ENCODE measurements at regions not wholly inside any gene's neighbourhood (a gene's known extent, or its start where the extent isn't known, plus 50 kb on each side); places are given as distances from the start of the nearest gene placed in this dataset.

- Histone ChIP-seq H3K27ac (ENCODE audit: low read length) (no peak overlapping the region), H3K9me2 (ENCODE audit: insufficient read depth, low read length) (no peaks in the 10 kb centered on the region), H3K9ac (ENCODE audit: low read length) (no peak overlapping the region), H3K4me3 (ENCODE audit: low read length) (no peak overlapping the region), H3K79me2 (replicated peaks; ENCODE audit: insufficient read depth, low read length) (no peaks in the 10 kb centered on the region), H3K36me3 (ENCODE audit: insufficient read depth, low read length) (no peaks in the 10 kb centered on the region), H3K4me2 (ENCODE audit: low read length) (no peak overlapping the region), H3F3A (ENCODE audit: insufficient read depth, low read length, poor library complexity, severe bottlenecking) (no peaks in the 10 kb centered on the region), H3K9me3 (ENCODE audit: low read length) (no peaks in the 10 kb centered on the region), H3K27me3 (ENCODE audit: insufficient read depth, low read depth, low read length) (no peaks in the 10 kb centered on the region), H2AFZ (ENCODE audit: low read depth, low read length) (no peak overlapping the region), H4K20me1 (ENCODE audit: insufficient read depth) (no peaks in the 10 kb centered on the region)
- TF ChIP-seq POLR2AphosphoS5 (IDR thresholded peaks at IDR 0.05) (no peak), SMC3 (conservative IDR thresholded peaks at IDR 0.05; ENCODE audit: poor library complexity) (no peak), CTCF (IDR thresholded peaks at IDR 0.05; ENCODE audit: poor library complexity, severe bottlenecking) (no peak), EZH2 (IDR thresholded peaks at IDR 0.05; ENCODE audit: borderline replicate concordance, insufficient read depth, low read length, poor library complexity, severe bottlenecking) (no peak), EP300 (conservative IDR thresholded peaks at IDR 0.05; ENCODE audit: poor library complexity, severe bottlenecking) (no peak), MXI1 (conservative IDR thresholded peaks at IDR 0.05; ENCODE audit: poor library complexity, severe bottlenecking) (no peak), REST (IDR thresholded peaks at IDR 0.05; ENCODE audit: borderline replicate concordance) (no peak), TAF1 (IDR thresholded peaks at IDR 0.05; ENCODE audit: low read depth) (no peak), RAD21 (conservative IDR thresholded peaks at IDR 0.05) (no peak)
Observed at GRCh38 chr7:115350764-115351163, 428.9 kb downstream of the MDFIC start.

- Histone ChIP-seq H3K9ac (ENCODE audit: low read length) (no peak overlapping the region), H2AFZ (ENCODE audit: low read depth, low read length) (no peak overlapping the region), H3K79me2 (replicated peaks; ENCODE audit: insufficient read depth, low read length) (no peaks in the 10 kb centered on the region), H3K36me3 (ENCODE audit: insufficient read depth, low read length) (no peaks in the 10 kb centered on the region), H3K9me3 (ENCODE audit: low read length) (no peaks in the 10 kb centered on the region), H3K4me2 (ENCODE audit: low read length) (no peak overlapping the region), H3F3A (ENCODE audit: insufficient read depth, low read length, poor library complexity, severe bottlenecking) (no peaks in the 10 kb centered on the region), H3K4me3 (ENCODE audit: low read length) (no peak overlapping the region), H4K20me1 (ENCODE audit: insufficient read depth) (no peaks in the 10 kb centered on the region), H3K27me3 (ENCODE audit: insufficient read depth, low read depth, low read length) (no peaks in the 10 kb centered on the region), H3K27ac (ENCODE audit: low read length) (no peak overlapping the region), H3K9me2 (ENCODE audit: insufficient read depth, low read length) (no peaks in the 10 kb centered on the region)
- TF ChIP-seq MXI1 (conservative IDR thresholded peaks at IDR 0.05; ENCODE audit: poor library complexity, severe bottlenecking) (no peak), EZH2 (IDR thresholded peaks at IDR 0.05; ENCODE audit: borderline replicate concordance, insufficient read depth, low read length, poor library complexity, severe bottlenecking) (no peak), SMC3 (conservative IDR thresholded peaks at IDR 0.05; ENCODE audit: poor library complexity) (no peak), CTCF (IDR thresholded peaks at IDR 0.05; ENCODE audit: poor library complexity, severe bottlenecking) (no peak), POLR2AphosphoS5 (IDR thresholded peaks at IDR 0.05) (no peak), REST (IDR thresholded peaks at IDR 0.05; ENCODE audit: borderline replicate concordance) (no peak), TAF1 (IDR thresholded peaks at IDR 0.05; ENCODE audit: low read depth) (no peak), EP300 (conservative IDR thresholded peaks at IDR 0.05; ENCODE audit: poor library complexity, severe bottlenecking) (no peak), RAD21 (conservative IDR thresholded peaks at IDR 0.05) (no peak)
Observed at GRCh38 chr7:115349635-115350034, 427.7 kb downstream of the MDFIC start.

Measured in neural cell (in vitro differentiated cells).